ENCODE measurements at regions not wholly inside any gene's neighbourhood (a gene's known extent, or its start where the extent isn't known, plus 50 kb on each side); places are given as distances from the start of the nearest gene placed in this dataset.

DNA sequence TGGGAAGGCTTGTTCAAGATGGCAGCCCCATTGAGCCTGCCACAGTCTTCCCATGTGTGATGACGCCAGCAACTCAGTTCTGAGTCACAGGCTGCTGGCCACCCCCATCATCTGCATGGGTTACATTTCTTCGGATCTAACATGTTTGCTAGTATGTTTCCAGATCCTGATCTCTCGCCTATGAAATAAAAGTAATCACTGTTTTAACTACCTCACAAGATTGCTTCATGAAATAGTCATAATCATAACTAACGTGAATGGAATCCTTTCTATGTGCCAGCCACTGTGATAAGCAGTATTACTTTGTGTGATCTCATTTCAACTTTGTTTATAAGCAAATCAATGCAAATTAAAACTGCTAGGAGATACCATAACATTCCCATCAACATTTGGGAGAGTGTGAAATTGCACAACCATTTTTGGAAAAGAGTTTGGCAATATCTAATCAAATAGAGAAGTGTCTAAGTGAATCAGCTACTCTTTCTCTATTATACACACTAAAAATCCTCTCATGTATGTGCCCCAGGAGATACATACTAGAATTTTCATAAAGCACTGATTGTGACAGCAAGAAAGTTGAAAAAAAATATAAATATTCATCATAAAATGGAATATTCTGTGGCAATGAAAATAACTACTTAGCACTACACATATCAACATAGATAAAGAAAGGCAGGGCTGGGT, 300.2 kb upstream of the IRX5 start:
- DNase-seq (ENCODE audit: low read depth), result peak; percentile 36
- TF ChIP-seq, protein P1, sequence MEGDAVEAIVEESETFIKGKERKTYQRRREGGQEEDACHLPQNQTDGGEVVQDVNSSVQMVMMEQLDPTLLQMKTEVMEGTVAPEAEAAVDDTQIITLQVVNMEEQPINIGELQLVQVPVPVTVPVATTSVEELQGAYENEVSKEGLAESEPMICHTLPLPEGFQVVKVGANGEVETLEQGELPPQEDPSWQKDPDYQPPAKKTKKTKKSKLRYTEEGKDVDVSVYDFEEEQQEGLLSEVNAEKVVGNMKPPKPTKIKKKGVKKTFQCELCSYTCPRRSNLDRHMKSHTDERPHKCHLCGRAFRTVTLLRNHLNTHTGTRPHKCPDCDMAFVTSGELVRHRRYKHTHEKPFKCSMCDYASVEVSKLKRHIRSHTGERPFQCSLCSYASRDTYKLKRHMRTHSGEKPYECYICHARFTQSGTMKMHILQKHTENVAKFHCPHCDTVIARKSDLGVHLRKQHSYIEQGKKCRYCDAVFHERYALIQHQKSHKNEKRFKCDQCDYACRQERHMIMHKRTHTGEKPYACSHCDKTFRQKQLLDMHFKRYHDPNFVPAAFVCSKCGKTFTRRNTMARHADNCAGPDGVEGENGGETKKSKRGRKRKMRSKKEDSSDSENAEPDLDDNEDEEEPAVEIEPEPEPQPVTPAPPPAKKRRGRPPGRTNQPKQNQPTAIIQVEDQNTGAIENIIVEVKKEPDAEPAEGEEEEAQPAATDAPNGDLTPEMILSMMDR (conservative IDR thresholded peaks at IDR 0.05; ENCODE audit: low read length), result no peak
- H3K4me3 ChIP-seq (ENCODE audit: low read length), result no peak overlapping the region

DNA sequence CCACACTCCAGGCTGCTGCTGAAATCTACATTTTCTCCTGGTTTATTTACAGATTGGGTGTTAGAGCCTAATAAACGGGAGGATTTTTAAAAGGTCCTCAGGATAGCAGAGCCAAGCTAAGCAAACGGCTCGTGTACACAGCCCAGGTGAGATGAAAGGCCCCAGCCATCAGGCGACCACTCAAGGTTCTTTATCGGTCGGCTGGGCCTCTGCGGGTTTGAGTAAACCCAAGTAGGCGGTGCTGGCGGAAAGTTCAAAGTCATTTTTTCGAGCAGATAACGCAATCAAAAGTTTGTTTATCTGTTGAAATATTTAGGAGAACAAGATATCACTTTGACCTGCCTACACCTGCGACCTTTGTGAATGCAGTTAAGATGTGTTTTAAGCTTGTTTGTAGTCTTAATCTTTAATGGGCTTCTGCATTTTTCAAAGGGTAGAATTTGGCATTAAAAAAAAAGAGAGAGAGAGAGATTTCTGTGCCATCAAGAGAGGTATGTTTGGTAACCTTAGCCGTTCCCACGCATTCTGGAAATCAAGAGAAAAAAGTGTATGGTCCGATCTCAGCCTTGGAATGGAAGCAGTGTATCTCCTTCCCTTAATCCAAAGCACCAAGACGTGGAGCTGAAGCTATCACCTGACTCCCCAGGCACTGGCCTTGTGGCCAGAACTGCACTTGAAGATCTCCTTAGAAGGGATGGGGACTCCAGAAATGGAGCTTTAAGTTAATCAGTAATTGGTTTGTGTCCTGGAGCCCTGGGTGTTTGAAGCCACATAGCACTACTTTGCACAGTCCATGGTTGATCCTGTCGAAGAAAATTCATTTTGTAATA, 301.7 kb upstream of the IRX5 start:
- H3K4me3 ChIP-seq (ENCODE audit: low read length), result no peak overlapping the region
- DNase-seq (ENCODE audit: low read depth), result no peak
- TF ChIP-seq, protein P1 (conservative IDR thresholded peaks at IDR 0.05; ENCODE audit: low read length), result no peak

DNA sequence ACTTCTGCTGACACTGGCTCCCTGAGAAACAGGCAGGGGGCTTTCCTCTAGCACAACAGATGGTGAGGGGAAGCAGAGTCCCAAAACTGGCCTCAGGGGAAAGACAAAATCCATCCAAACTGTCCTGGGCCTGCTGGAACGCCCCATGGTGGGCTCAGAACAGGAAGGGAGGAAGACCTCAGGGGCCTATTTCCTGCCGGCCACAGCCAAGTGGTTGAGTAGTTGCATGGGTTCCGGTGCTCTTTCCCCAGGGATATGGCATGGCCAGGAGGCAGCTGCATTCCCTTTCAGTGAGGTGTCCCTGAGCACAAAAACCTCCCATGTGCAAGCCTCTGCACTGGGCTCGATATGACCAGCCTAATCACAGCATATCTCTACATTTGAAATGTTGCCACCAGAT, 303.0 kb upstream of the IRX5 start:
- peak; percentile 11 for DNase-seq (ENCODE audit: low read depth)
- H3K4me3 ChIP-seq (ENCODE audit: low read length), result no peak overlapping the region
- TF ChIP-seq, protein P1 (conservative IDR thresholded peaks at IDR 0.05; ENCODE audit: low read length), result no peak

DNA sequence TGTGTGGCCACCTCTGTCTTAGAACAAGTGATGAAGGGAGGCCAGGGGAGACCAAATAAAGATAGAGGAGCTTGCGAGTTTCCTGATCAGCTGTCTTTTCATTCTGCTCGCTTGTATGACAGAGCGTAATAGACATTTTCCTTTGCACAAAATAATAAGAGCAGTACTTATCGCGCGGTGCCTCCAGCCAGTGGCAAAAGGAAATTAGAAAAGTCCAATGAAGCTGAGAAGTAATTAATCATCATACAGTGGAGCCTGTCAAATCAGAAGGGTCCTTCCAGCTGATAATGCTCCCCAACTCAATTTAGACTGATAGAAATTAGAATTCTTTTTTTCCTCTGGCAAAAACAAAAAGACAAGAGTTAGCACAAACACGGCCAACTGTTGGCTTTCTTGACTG, 307.0 kb upstream of the IRX5 start:
- H3K4me3 ChIP-seq (ENCODE audit: low read length), result no peak overlapping the region
- no peak for DNase-seq (ENCODE audit: low read depth)
- TF ChIP-seq, protein P1 (conservative IDR thresholded peaks at IDR 0.05; ENCODE audit: low read length), result no peak

DNA sequence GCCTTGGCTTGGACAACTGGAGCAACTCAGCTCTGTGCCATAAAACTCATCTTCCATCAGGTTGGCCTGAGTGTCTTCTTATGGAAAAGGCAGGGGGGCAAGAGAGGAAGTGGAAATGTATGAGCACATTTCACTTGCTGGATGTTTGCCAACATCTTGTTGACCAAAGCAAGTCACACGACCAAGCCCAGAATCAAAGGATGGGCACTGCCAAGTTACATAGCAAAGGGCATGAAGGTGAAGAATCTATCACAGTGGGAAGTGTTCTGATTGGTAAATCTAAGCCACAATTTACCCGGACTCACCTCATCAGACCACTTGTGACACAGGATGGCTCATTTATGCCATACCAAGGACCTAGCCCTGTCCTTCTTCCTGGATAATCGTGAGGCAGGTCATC, 310.5 kb upstream of the IRX5 start:
- no peak overlapping the region for H3K4me3 ChIP-seq (ENCODE audit: low read length)
- TF ChIP-seq, protein P1 (conservative IDR thresholded peaks at IDR 0.05; ENCODE audit: low read length), result no peak
- no peak for DNase-seq (ENCODE audit: low read depth)

DNA sequence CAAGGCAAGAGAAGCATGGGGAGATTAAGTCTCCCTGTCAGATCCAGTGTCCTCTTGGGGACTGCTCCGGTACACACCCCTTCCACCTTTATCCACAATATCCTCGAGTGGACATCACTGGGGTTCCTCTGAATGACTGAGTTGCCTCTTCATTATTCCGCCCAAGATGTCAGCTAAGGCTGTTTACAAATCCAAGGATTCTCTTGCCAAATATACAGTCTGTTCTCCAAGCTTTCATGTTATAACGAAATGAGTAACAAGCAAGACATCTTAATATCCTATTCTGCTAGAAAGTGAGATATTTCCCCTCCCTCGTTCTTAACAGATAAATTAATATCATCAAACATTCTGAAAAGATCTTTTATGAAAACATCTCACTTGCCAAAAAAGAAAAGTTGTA, 314.1 kb upstream of the IRX5 start:
- TF ChIP-seq, protein P1 (conservative IDR thresholded peaks at IDR 0.05; ENCODE audit: low read length), result no peak
- DNase-seq (ENCODE audit: low read depth), result no peak
- H3K4me3 ChIP-seq (ENCODE audit: low read length), result no peak overlapping the region
